T47D (cell line): ENCODE measurements at regions not wholly inside any gene's neighbourhood (a gene's known extent, or its start where the extent isn't known, plus 50 kb on each side); places are given as distances from the start of the nearest gene placed in this dataset.
A peak's percentile ranks its signal among the peaks of the same experiment; 100 is the strongest.

Source experiments
- DNase-seq, 2 experiments: peaks; one replicate each; pipeline versions ENCODE4 v3.0.0 to v3.0.0-alpha.2; 2011 to 2012; ENCODE audit warnings: low read depth in 1 of 2, low spot score in 1 of 2
- JUND ChIP-seq: IDR thresholded peaks from 2 replicates; pipeline ENCODE4 v1.6.1; 2012; ENCODE audit warnings: low read depth
- in situ Hi-C: cut with HindIII; loops from 2 replicates; pipeline ENCODE4 v1.10.0; 2016; ENCODE audit warnings: low sequenced_read_pairs, low pct_unique_long_range_greater_than_20kb

DNA sequence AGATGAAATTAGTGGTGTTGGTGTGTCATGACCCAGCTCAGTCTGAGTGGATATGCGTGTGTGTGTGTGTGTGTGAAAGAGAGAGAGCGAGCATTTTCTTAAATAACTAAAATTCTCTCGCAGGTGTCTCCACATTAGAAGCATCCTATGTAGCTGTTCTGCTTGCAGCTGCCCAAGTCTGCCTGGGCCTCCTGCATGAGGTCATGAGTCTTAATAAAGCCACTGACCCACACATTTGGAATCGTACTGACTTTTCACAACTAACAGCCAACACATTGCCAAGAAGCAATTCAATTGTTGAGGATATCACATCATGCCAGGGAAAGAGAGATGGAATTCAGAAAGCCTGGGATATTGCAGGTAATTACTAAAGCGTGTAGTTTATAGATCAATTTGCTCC, 238.2 kb upstream of the AJAP1 start:
- no peak for DNase-seq
- in situ Hi-C loops = no loop called here
- no peak for TF ChIP-seq JUND

DNA sequence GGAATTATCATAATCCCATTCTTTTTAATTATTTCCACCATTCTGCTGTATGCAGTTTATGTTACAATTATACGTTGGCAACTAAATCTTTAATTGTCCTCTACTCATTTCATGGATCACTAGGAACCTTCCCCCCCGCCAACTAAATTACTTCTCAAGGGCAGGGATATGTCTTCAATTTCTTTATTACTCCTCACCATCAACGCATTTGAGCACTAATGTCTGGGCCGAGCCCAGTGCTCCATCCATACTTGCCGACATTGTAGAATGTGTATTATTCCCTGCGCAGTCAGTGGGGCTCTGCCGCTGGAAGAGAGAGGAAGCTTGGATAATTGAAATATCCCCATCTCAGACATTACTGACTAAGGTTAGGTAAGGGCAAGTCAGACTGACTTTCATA, 236.4 kb upstream of the AJAP1 start:
- no peak for TF ChIP-seq JUND
- no peak for DNase-seq
- in situ Hi-C loops = no loop called here

DNA sequence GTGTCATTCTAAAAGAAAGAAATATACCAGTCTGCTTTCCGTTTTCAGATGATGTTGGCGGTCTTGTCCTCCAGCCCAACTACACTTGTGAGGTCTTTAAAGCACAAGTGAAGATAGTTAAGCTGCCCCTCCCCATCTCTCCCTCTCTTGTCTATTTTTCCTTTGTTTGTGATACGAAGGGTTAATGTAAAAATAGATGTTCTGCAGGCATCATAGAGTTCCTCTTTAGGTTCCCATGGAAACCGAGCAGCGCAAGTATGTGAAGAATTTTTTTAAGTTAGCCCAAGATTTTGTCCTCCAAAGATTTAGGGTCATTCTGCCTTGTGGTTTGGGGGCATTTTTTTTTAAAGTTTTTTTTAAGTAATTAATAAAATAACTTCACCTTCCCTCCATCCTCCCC, 232.4 kb upstream of the AJAP1 start:
- no peak for TF ChIP-seq JUND
- in situ Hi-C loops = no loop called here
- no peak for DNase-seq

DNA sequence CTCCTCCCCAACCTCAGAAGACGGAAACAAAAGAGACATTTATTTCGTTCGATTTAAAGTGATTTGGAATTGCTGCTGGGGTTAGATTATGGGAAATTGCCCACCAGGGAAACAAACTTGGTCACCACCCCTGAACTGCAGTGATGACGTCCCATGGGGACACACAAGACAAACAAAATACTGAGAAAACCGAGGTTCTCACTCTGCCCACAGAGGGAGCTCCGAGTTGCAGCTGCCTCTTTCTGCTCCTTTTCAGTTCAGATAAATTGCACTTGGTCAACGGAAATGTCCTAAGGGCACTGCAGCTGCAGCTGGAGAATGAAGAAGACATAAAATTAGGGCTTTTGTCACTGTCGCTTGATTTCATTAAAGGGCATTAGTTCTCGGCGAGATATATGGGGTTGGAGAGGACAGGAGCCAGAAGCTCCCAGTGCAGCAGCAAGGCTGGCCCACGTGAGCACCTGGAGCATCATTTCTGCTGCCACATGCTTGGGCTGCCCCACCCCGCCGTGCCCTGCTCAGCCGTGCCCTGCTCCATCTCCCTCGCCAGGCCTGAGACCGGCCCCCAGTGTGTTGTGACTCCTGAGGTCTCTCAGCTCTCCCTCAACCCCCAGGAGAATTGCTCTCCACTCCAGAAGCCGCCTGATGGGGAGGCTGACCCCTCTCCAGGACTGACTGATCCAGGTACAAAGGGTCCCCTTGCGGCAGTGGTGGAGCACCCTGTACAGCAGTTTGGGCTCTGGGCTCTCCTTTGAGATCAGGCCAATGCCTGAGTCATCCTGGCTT, 231.7 kb upstream of the AJAP1 start:
- in situ Hi-C loops = no loop called here
- DNase-seq = no peak
- no peak for TF ChIP-seq JUND

GRCh38 chr1:4424254-4424653, 230.2 kb upstream of the AJAP1 start:
- no peak for DNase-seq
- TF ChIP-seq JUND = no peak
- in situ Hi-C loops = no loop called here

DNA sequence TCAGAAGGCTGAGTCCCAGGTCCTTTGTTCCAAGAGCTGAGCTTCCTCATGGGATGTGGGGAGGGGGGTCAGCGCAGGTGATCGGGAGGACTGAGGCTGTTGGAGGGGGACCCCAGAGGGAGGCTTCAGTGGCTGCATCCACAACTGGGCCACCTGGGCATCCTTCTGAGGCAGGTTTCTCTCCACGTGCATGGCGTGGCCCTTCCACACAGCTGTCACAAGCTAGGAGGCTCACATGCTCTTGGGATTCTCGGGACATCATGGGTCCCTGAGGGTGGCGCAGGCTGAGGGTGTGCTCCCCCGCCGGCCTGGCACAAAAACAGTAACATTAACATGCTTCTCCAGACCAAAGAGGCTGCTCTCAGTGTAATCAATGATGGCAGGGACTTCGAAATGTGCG, 229.6 kb upstream of the AJAP1 start:
- no peak for TF ChIP-seq JUND
- in situ Hi-C loops = no loop called here
- DNase-seq = no peak

GRCh38 chr1:4425892-4426291, 228.5 kb upstream of the AJAP1 start:
- DNase-seq = peak in 1 of 2 experiments; percentile 12
- no peak for TF ChIP-seq JUND
- in situ Hi-C loops = no loop called here

DNA sequence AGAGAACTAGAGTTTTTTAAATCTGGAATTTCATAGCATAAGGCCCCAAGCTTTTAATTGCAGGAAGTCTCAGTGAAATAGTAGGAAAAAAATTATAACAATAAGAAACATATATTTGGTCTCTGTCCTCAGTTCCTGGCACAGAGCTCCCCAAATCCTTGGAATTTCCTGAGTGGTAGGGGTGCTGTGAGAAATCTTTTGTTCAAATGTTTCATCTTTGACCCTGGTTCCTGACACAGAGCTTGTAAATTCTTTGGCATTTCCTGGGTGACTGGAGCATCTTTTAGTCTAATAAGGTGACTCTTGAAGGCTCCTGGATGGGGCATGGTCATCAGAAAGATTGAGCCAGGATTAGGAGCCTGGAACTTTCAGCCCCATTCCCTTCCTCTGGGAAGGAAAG, 225.7 kb upstream of the AJAP1 start:
- no peak for TF ChIP-seq JUND
- no peak for DNase-seq
- in situ Hi-C loops = no loop called here

- TF ChIP-seq JUND = no peak
- in situ Hi-C loops = no loop called here
These were observed 223.7 kb upstream of the AJAP1 start for GRCh38 chr1:4430406-4431365.

GRCh38 chr1:4431491-4431890, 222.9 kb upstream of the AJAP1 start:
- TF ChIP-seq JUND = no peak
- no peak for DNase-seq
- in situ Hi-C loops = no loop called here

More at GRCh38 chr1:4430406-4431365, 223.7 kb upstream of the AJAP1 start:
- DNase-seq = no peak

- DNase-seq = no peak
- no peak for TF ChIP-seq JUND
- in situ Hi-C loops = no loop called here
These were observed 221.3 kb upstream of the AJAP1 start for GRCh38 chr1:4433075-4433474.

GRCh38 chr1:4444086-4444485, 210.3 kb upstream of the AJAP1 start:
- in situ Hi-C loops = no loop called here
- TF ChIP-seq JUND = no peak

More at GRCh38 chr1:4444086-4444485, 210.3 kb upstream of the AJAP1 start:
- DNase-seq = no peak
